HuH-7 (cell line): ENCODE measurements at regions not wholly inside any gene's neighbourhood (a gene's known extent, or its start where the extent isn't known, plus 50 kb on each side); places are given as distances from the start of the nearest gene placed in this dataset.
"Not testable (repeated sequence)": the region's sequence is repeated elsewhere in the genome, so short reads cannot be mapped to it uniquely, and the experiment has no call there.

Source experiments
- DNase-seq: peaks from one replicate; pipeline ENCODE4 v3.0.0; 2011; ENCODE audit warnings: low spot score

DNA sequence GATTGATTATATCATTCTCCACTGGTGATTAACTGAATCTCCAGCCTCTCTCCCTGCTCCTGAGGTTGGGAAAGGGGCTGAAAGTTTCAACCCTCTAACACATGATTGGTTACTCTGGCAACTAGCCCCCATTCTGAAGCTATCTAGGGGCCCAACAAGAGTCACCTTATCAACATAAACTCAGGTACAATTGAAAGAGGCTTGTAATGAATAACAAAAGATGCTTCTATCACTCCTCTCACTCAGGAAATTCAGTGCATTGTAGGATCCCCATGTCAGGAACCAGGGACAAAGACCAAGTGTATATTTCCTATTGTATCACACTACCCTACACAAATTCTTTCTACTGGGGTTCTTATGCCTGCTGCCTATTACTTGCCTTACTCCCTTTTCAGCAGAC, 123.9 kb upstream of the SLC13A1 start:
- DNase-seq: no peak

- DNase-seq: not testable (repeated sequence)
Measured at GRCh38 chr7:123321578-123321977, 121.8 kb upstream of the SLC13A1 start.

DNA sequence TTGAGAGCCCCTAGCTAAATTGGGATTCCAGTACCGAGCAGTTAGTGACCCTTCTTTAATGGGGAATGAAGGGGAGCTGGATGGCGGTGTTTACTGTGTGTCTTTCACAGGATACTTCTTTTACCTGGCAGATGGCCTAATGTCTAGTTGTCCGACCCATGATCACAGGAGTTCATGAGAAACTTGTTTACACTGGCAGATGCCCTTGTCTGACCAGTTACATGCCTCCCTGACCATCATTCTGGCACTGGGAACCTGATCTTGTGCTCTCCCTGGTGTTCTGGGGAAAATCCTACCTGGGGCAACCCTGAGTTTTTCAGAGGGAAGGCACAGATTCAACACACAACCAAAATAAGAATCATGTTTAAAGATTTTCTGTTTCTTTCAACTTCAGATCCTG, 120.1 kb upstream of the SLC13A1 start:
- DNase-seq: no peak

- no peak for DNase-seq
Measured at GRCh38 chr7:123314886-123315285, 115.1 kb upstream of the SLC13A1 start.

DNA sequence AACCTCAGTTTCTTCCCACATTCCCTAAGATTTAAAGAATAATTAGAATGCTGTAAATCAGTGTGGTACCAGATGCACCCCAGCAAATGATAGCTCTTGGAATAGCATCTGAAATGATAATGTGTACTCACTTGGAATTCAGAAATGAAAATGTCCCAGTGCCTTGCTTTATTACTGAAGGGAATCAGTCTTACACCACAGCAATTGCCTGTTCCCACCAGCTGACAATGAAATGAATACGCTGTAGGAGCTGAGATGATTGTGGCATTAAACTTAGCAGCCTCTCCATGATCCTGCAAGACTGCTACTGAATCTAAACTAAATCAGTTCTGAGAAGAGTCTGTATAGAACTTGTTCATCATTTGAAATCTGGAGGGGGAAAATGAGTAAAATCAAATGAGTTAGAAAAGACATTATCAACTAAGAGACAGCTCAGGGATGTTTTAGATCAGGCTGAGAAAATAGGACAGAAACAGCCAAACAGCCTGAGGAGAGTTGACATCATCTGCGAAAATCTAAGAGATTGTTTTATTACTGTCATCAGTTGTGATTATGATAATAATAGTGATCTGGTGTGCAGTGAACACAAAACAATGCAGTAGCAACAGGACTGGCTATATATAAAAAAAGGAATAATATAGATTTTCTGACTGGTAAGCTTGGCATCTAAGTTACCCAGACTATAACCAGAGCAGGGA, 108.6 kb upstream of the SLC13A1 start:
- no peak for DNase-seq

DNA sequence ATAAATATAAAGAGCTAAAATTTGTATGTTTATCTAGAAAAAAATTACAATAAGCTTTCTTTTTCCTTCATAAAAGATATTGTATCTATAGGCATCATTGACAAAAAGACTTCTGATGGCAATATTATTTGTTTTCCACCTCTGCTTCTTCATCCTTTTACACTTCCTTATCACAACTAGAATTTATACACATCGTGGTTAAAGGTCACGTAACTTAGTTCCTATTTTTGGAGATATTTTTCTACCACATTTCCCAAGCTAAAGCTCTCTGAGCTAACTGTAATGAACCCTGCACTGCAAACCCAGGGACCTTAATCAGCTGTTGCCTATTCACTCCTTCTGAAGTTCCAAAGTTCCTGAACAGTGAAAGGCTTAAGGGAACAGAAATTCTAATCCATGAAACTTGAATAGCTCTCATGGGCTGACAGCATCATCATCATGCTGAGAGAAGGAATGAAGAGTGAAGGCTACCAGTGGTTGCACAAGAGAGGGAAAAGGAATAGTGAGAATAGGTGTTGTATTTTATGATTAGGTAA, 106.1 kb upstream of the SLC13A1 start:
- DNase-seq: no peak

GRCh38 chr7:123303926-123304325, 104.2 kb upstream of the SLC13A1 start:
- DNase-seq: no peak

GRCh38 chr7:123296965-123297364, 97.2 kb upstream of the SLC13A1 start:
- no peak for DNase-seq

DNA sequence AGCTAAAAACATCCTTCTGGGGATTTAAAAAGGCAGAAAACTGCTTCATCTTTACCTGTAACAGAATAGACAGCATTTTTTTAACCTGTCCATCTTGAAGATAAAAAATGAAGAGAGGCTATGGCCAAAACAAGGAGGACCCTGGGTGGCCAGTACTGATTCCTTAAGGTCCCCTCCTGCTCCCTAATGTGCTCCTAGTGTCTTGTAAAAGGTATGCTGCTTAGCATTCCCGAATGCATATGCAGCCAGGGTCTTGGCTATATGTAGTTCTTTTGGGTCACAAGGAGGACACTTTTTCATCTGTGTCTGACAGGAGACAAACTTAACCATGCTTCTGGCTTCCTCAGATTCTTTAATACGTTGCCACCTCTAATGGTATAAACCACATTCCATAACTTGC, 93.9 kb upstream of the SLC13A1 start:
- no peak for DNase-seq

DNA sequence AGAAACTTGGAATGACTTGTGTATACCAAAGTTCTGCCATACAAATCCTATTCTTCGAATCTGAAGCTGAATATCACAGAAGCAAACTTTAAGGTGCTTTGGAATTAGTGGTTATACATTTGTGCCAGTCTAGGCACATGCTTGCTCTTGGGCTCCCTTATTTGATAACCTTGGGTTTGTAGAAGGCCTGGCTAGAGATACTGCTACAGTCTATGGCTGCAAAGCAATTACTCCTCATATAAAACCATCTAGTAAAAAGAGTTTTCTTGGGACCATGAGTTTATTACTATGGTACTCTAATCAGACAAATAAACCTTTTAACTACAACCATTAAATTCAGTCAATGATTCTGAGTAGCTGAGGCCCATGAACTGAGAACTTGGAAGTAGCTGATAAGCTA, 92.5 kb upstream of the SLC13A1 start:
- no peak for DNase-seq

GRCh38 chr7:123289200-123289599, 89.4 kb upstream of the SLC13A1 start:
- no peak for DNase-seq

- no peak for DNase-seq
Measured at GRCh38 chr7:123285076-123285700, 85.4 kb upstream of the SLC13A1 start.

GRCh38 chr7:123283373-123283772, 83.6 kb upstream of the SLC13A1 start:
- DNase-seq: no peak

GRCh38 chr7:123282181-123282580, 82.4 kb upstream of the SLC13A1 start:
- no peak for DNase-seq

DNA sequence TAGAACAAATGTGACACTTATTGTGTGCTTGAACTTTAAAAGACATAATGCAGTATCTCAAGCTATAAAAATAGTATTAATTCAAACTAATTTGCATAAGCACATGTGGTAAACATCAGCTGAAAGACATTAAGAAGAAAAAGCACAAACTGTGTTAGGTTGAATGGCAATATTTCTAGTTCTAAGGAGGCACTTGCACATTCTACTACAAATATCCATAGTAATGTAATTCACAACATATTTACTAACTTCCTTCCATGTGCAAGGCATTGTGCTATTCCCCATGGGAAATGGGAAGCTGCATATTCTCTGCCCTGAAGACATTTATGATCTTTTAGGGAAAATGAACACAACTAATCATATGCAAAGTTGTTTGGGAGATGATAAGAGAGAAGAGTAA, 80.2 kb upstream of the SLC13A1 start:
- no peak for DNase-seq

DNA sequence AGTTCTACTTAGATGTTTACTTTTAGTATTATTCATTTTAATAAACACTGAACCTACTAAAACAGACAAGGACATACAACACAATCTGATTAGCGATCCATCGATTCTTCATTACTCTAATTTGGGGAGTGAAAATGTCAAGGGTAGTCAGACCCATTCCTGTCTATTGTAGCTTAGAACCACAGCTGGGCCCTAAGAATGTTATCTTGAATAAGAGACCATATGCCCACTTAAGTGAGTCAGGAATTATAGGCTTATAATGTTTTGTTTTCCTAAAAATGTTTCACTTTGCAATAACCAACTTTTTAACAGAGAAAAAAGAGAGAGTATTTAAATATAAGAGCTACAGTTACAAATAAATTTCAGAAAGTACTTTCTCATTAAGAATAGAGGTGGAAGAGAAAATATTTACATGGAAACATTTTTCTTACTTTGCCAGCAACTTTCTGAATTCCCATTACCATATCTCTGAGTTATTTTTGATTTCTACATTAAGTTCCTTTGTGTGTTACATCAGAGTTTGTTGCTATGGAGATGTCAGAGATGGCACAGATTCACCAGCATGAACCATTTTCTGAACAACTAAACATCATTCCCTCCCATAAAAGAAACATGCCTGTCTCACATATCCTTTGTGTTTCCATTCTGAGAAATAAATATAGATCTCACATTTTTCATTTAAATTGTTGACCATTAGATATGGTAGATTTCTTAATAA, 75.4 kb upstream of the SLC13A1 start:
- DNase-seq: no peak

DNA sequence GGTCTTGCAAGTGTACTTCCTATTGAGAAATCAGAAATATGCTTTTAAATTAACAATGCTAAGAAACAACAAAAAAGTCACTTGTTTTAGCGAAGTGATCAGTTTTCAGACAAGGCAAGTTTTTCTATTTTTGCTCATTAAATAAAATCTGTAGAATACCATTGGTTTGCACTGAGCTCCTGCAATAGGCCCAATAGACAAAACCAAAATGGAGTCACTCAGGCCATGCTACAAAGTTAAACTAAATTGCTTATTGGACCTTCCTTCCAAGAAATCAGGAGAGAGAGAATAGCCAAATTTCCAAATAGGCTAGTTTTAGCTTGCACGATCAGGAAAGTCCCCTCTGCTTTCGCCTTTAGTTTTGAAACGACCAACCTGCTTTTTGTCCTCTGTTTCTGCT, 73.4 kb upstream of the SLC13A1 start:
- DNase-seq: no peak

- DNase-seq: no peak
Measured at GRCh38 chr7:123271856-123272255, 72.1 kb upstream of the SLC13A1 start.

DNA sequence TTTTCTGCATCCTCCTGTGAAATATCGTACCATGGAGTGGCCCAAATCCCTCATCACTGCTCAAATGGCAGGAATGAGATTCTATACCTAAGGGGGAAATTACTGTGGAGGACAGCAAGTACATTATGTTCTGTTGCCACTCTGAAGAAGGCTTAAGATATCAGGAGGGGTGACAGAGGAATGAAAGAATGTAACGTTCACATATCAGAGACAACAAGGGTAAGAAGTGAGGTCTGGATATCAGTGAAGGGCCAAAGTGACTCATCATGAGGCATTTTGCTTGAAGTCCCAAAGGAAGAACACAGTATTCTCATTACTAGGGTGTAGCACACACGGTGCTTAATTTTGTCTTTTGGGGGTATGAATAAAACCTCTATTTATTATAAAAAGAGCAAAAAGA, 71.5 kb upstream of the SLC13A1 start:
- no peak for DNase-seq

GRCh38 chr7:123270570-123270969, 70.8 kb upstream of the SLC13A1 start:
- DNase-seq: no peak

- DNase-seq: no peak
Measured at GRCh38 chr7:123265853-123266252, 66.1 kb upstream of the SLC13A1 start.

GRCh38 chr7:123264820-123265219, 65.1 kb upstream of the SLC13A1 start:
- DNase-seq: not testable (repeated sequence)

DNA sequence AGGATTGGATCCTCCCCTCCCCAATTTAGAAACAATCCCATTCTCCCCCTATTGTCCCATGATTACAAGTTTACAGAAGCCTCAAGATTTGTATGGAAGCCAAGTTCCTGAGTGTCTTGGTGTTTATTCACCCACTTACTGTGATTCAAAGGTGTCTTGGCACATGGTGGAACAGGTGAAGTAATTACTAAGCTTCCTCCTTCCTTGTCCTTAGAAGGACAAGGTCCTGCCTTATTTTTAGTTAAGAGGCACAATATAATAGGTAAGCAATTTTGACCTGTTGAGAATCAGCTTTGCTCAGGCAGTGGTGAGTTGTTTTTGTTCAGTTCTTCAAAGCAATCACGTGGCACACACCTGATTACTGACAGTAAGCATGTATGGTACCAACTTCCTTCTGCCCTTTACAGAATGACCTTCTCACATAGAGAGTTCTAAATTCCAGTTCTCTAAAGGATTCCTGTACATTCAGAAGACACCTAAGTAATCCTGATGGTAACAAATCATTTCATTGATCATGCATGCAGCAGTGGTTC, 60.7 kb upstream of the SLC13A1 start:
- DNase-seq: no peak
